GM18505 (cell line): ENCODE measurements at regions not wholly inside any gene's neighbourhood (a gene's known extent, or its start where the extent isn't known, plus 50 kb on each side); places are given as distances from the start of the nearest gene placed in this dataset.

Experiments
- ATAC-seq: cut with Tn5 transposase; IDR thresholded peaks from one replicate; pipeline ENCODE4 v1.9.1; 2021; ENCODE audit not compliant: unreplicated experiment
- POLR2A ChIP-seq: IDR thresholded peaks from 4 replicates; pipeline ENCODE4 v1.6.1; 2011; ENCODE audit warnings: borderline replicate concordance; ENCODE audit not compliant: insufficient read depth, insufficient read length; ENCODE audit errors: extremely low read depth

- no peak for TF ChIP-seq POLR2A
- no peak for ATAC-seq
Observed at GRCh38 chr18:76570856-76571255, 75.8 kb upstream of the ZNF516 start.

DNA sequence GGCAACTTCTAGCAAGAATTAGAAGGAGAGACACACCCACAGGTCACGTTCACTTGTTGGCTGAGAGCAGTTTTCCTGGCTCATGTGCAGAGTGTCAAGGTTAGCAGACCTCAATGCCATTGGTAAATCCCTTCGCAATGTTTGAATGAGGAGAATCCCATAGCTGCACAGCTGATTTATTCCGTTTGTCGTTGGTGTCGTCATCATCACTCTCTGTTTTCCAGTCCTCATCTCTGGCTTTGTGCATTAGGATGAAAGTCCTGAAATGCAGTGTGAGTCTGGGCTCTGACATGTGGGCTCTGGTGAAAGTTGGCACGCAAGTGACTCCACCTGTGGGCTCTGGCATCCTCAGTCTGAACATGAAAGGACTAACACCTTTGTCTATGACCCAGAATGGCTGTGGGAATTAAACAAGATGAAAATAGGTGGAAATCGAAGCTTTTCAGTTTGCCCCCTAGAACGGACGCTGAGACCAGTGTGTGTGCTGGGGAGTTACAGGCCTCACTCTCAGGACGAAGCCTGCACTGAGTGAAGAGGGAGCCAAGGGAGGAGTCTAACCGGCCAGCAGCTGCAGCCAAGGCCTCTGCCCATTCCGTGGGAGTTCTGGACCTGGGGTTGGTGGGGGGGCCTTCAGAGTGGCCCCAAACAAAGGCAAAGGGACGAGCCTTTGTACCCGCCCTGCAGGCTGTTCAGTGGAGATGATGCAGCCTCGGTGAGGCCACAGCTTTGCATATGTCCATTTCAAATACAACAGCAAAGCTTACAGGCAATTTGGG is 74.8 kb upstream of the ZNF516 start:
- no peak for TF ChIP-seq POLR2A
- no peak for ATAC-seq

DNA sequence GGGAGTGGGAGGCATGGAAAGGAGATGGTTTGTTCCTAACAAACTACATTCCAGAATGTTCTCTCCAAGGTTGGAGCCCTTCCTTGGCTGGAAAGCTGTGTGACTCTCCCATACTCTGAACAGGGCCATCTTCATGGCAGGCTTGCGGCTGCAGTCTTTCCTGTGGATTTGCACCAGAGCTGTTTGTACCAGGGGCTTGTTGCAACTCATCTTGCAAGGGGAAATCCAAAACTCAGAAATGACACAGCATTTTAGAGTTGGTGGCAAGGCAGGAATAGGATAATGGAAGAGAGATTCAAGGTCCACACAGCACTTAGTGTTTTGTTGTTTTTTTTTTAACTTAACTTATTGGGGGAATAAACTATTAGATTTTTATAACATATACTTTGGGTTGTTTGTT is 73.7 kb upstream of the ZNF516 start:
- no peak for ATAC-seq
- TF ChIP-seq POLR2A: no peak

- no peak for ATAC-seq
Observed at GRCh38 chr18:76567835-76568445, 72.9 kb upstream of the ZNF516 start.

DNA sequence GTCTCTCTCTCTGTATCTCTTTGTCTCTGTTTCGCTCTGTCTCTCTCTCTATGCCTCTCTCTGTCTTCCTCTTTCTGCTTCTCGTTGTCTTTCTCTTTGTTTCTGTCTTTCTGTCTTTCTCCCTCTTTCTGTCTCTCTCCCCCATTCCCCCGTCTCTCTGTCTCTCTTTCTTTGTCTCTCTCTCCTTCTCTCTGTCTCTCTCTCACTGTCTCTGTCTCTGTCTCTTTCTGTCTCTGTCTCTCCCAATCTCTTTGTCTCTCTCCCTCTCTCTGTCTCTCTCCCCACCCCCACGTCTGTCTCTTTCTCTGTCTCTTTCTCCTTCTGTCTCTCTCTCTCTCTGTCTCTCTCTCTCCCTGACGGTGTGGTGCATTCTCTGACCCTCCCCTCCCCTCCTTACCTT is 71.9 kb upstream of the ZNF516 start:
- no peak for TF ChIP-seq POLR2A
- ATAC-seq: no peak

More at GRCh38 chr18:76567835-76568445, 72.9 kb upstream of the ZNF516 start:
- TF ChIP-seq POLR2A: no peak

GRCh38 chr18:76565238-76566173 is 70.5 kb upstream of the ZNF516 start:
- ATAC-seq: no peak
- no peak for TF ChIP-seq POLR2A

- TF ChIP-seq POLR2A: no peak
- ATAC-seq: no peak
Observed at GRCh38 chr18:76564655-76565237, 69.7 kb upstream of the ZNF516 start.

GRCh38 chr18:76564117-76564516 is 69.1 kb upstream of the ZNF516 start:
- no peak for TF ChIP-seq POLR2A
- ATAC-seq: no peak

- no peak for ATAC-seq
Observed at GRCh38 chr18:76562286-76563122, 67.5 kb upstream of the ZNF516 start.

DNA sequence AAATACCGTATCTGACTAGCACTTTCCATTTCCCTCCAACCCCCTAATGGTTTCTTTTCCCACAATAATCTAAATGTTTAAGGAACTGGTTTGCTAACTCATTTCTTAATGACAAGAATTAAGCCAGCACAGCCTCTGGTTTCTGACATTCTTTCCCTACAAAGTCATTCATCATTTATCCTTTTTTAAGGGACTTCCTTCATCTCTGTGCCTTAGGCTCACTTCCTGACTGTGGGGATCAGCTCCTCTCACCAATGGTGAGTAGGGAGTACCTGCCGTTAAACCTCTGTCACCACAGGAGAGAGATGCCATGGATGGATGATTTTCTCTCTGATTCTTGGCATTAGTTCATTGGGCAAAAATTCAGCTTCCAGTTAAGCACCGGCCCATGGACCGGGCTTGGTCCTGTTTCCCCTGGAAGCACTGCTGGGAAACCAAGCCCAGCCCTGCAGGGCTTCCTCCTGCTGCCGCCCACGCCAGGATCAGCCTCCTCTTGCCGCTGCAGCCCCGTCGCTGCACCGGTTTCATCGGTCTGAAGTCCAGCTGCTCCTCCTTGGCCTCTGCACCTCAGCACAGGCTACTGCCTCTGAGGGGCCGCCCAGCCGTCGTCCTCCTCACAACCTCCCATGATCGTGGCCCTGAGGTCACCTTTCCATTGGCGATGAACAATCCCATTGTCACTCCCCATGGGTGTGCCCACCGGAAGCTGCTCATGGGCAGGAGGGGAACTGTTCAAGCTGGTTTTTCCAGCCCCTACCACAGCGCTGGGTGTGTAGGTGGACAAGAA is 64.0 kb upstream of the ZNF516 start:
- no peak for ATAC-seq
- TF ChIP-seq POLR2A: no peak

More at GRCh38 chr18:76562286-76563122, 67.5 kb upstream of the ZNF516 start:
- TF ChIP-seq POLR2A: no peak

DNA sequence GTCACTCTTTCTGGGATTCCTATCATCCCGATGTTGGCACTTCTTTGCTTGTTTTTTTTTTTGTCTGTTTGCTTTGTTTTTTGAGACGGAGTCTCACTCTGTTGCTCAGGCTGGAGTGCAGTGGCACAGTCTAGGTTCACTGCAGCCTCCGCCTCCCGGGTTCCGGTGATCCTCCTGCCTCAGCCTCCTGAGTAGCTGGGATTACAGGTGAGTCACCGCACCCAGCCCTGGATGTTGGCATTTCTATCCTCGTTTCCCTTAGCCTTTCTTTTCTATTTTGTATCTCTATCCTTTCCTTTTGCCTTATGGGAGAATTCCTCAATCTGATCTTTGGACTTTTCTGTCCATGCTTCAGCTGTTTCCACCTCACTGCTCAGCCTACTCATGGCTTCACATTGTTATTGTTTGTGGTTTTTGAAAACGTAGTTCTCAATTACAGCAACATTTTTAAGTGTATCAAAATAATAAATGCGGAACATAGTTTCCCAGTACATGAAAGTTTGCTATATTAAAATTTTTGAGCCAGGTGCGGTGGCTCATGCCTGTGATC is 62.1 kb upstream of the ZNF516 start:
- no peak for ATAC-seq
- TF ChIP-seq POLR2A: no peak
